Gastrocnemius medialis (tissue), 4 donors: ENCODE measurements at regions not wholly inside any gene's neighbourhood (a gene's known extent, or its start where the extent isn't known, plus 50 kb on each side); places are given as distances from the start of the nearest gene placed in this dataset.

Source experiments
- CTCF ChIP-seq, 5 experiments: fragments of 450-650 bp in 3 of 5; fragments of 200-600 bp in 2 of 5; sonication (generic) in 2 of 5; IDR thresholded peaks in 4 of 5; conservative IDR thresholded peaks in 1 of 5; 1 replicate in 4 of 5; 2 replicates in 1 of 5; pipeline ENCODE4 v1.5.1; 2016 to 2019; ENCODE audit warnings: antibody characterized with exemption in 5 of 5, mild to moderate bottlenecking in 3 of 5, moderate library complexity in 3 of 5
- POLR2A ChIP-seq, 2 donors: fragments of 450-650 bp; IDR thresholded peaks; one replicate each; pipeline ENCODE4 v1.6.1; 2017; ENCODE audit warnings: antibody characterized with exemption in 2 of 2, mild to moderate bottlenecking in 2 of 2, moderate library complexity in 2 of 2

DNA sequence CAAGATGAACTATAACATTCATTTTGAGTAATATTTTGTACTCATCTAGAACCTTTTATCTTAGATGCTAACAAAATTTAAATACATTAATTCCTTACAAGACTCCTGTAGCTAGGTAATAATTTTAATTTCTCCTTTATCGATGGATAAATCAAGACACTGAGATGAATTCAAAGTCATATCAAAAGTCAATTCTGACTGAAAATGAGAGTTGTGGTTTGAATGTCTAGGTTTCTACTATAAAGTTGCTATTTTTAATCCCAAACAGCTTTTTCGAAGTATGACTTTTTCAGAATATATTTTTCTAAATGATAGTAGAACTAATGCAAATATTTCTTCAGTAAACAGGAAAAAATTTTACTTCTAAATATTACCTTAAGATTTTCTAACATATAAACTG lies 491.7 kb upstream of the FAM174A start:
- TF ChIP-seq POLR2A (IDR thresholded peaks at IDR 0.05) (no peak), CTCF (IDR thresholded peaks at IDR 0.05 in 4 of 5, conservative IDR thresholded peaks at IDR 0.05 in 1 of 5) (no peak)
